ENCODE measurements at regions not wholly inside any gene's neighbourhood (a gene's known extent, or its start where the extent isn't known, plus 50 kb on each side); places are given as distances from the start of the nearest gene placed in this dataset.
"Not testable (repeated sequence)": the region's sequence is repeated elsewhere in the genome, so short reads cannot be mapped to it uniquely, and the experiment has no call there.

- not testable (repeated sequence) for DNase-seq (ENCODE audit: low spot score)
Measured at GRCh38 chr1:243074224-243074623, 180.9 kb downstream of the CEP170 start.

GRCh38 chr1:243067056-243067455, 188.0 kb downstream of the CEP170 start:
- not testable (repeated sequence) for DNase-seq (ENCODE audit: low spot score)

- DNase-seq (ENCODE audit: low spot score) = not testable (repeated sequence)
Measured at GRCh38 chr1:243061965-243062364, 193.1 kb downstream of the CEP170 start.

GRCh38 chr1:243055510-243055909, 199.6 kb downstream of the CEP170 start:
- not testable (repeated sequence) for DNase-seq (ENCODE audit: low spot score)

- DNase-seq (ENCODE audit: low spot score) = peak; percentile 0
Measured at GRCh38 chr1:243055091-243055490, 200.0 kb downstream of the CEP170 start.

GRCh38 chr1:243054681-243055080, 200.4 kb downstream of the CEP170 start:
- DNase-seq (ENCODE audit: low spot score) = not testable (repeated sequence)

- DNase-seq (ENCODE audit: low spot score) = not testable (repeated sequence)
Measured at GRCh38 chr1:243053048-243053447, 202.0 kb downstream of the CEP170 start.

GRCh38 chr1:243050613-243051012, 204.5 kb downstream of the CEP170 start:
- not testable (repeated sequence) for DNase-seq (ENCODE audit: low spot score)

GRCh38 chr1:243049716-243050115, 205.4 kb downstream of the CEP170 start:
- not testable (repeated sequence) for DNase-seq (ENCODE audit: low spot score)

GRCh38 chr1:243021365-243021764, 233.7 kb downstream of the CEP170 start:
- DNase-seq (ENCODE audit: low spot score) = not testable (repeated sequence)

- DNase-seq (ENCODE audit: low spot score) = not testable (repeated sequence)
Measured at GRCh38 chr1:243019030-243019635, 235.9 kb downstream of the CEP170 start.

- DNase-seq (ENCODE audit: low spot score) = not testable (repeated sequence)
Measured at GRCh38 chr1:243010719-243011118, 244.4 kb downstream of the CEP170 start.

- DNase-seq (ENCODE audit: low spot score) = not testable (repeated sequence)
Measured at GRCh38 chr1:243001003-243001402, 254.1 kb downstream of the CEP170 start.

GRCh38 chr1:242992776-242993175, 262.3 kb downstream of the CEP170 start:
- not testable (repeated sequence) for DNase-seq (ENCODE audit: low spot score)

GRCh38 chr1:242985096-242985495, 270.0 kb downstream of the CEP170 start:
- not testable (repeated sequence) for DNase-seq (ENCODE audit: low spot score)

- DNase-seq (ENCODE audit: low spot score) = not testable (repeated sequence)
Measured at GRCh38 chr1:242973341-242973740, 281.7 kb downstream of the CEP170 start.

- TF ChIP-seq CTCF (IDR thresholded peaks at IDR 0.05; ENCODE audit: extremely low read depth, missing control alignments) = no peak
- no peak for DNase-seq (ENCODE audit: low spot score)
Measured at GRCh38 chr1:242966892-242967291, 288.2 kb downstream of the CEP170 start.

- DNase-seq (ENCODE audit: low spot score) = not testable (repeated sequence)
Measured at GRCh38 chr1:242959397-242959796, 295.7 kb downstream of the CEP170 start.

- DNase-seq (ENCODE audit: low spot score) = not testable (repeated sequence)
Measured at GRCh38 chr1:242954945-242955344, 300.1 kb downstream of the CEP170 start.

Data from GM20000 (cell line).